ENCODE measurements at regions not wholly inside any gene's neighbourhood (a gene's known extent, or its start where the extent isn't known, plus 50 kb on each side); places are given as distances from the start of the nearest gene placed in this dataset.

DNA sequence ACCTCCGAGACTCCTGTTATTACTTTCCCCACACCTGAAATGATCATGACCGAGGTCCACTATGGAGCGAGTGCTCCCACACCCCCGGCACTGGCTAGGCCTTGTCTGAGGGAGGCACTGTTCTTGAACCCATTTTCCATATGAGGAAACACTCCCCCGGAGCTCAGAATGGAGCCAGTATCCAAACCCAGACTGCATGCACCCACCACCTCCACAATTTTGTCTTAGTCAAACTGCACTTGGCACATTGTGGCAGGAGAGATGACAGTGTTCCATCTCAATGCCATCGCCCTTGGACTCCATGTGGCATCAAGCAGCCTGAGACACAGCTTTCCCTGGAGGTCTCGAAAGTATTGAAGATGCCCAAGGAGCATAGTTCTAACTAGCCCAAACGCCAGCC, 154.1 kb downstream of the NUP210 start:
- no peak for DNase-seq

- no peak for DNase-seq
These were observed 154.6 kb downstream of the NUP210 start for GRCh38 chr3:13265507-13265906.

GRCh38 chr3:13265016-13265415, 155.1 kb downstream of the NUP210 start:
- no peak for DNase-seq

DNA sequence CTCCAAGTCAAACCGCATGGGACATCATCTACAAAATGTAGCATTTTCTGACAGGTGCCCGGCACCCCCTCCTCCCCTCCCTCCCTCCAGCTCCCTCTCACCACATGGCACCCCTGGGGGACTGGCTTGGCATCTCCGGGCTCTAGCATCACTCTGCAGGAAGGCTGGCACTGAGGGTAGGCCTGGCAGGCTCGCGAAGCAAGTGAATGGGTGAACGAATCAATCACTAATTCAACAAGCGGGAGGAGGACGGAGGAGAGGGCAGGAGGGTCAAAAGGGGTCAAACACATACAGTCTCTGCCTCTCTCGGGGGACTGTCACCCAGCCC, 155.7 kb downstream of the NUP210 start:
- DNase-seq = no peak

- DNase-seq = no peak
These were observed 156.2 kb downstream of the NUP210 start for GRCh38 chr3:13263770-13264467.

DNA sequence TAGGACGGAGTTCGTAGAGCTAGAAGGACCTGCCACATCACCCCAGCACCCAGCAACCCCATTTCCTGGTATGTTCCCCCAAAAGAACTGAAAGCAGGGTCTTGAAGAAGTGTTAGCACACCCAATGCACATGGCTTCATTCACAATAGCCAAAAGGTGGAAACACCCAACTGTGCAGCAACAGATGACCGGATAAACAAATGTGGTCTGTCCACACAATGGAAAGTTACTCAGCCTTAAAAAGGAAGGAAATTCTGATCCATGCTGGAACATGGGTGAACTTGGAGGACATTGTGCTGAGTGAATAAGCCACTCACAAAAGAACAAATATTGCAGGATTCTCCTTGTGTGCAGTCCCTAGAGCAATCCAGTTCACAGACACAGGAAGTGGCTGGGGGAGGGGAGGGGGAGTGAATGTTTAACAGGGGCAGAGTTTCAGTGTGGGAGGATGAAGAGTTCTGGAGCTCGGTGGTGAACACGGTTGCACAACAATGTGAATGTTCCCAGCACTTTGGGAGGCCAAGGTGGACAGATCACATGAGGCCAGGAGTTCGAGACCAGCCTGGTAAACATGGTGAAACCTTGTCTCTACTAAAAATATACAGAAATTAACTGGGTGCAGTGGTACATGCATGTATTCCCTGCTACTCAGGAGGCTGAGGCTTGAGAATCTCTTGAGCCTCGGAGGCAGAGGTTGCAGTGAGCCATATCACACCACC, 157.5 kb downstream of the NUP210 start:
- DNase-seq = no peak

- no peak for DNase-seq
These were observed 158.2 kb downstream of the NUP210 start for GRCh38 chr3:13261892-13262291.

DNA sequence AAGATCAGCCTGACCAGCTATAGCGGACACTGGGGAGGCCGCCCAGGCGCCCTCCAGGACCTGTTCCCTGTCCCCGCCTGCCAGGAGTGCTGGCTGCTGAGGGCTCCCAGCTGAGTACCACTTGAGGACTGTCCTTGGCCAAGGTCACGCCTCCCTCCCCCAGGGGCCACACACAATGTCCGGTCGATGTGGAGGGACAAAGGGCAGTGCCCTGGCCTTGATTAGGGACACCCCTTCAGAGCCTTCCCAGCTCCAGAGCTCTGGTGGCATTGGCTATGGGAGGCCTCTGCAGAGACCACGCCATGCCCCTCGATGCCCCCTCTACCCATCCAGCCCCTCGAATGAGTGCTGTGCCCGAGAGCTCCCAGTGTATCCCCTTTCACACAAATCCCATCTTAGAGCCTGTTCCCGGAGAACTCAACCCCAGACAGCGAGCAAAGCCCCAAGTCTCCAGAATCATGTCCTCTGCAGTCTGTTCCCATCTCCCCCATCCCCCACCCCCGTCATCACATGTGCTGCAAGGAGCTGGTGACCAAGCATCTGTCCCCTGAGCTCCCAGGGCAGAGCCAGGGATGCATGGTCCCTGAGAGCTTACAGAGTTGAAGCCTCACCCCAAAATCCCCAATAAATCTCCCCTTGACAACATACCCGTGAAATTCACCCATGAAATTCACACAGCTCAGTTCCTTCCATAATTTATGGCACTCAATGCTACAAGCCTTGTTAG, 158.9 kb downstream of the NUP210 start:
- DNase-seq = no peak

DNA sequence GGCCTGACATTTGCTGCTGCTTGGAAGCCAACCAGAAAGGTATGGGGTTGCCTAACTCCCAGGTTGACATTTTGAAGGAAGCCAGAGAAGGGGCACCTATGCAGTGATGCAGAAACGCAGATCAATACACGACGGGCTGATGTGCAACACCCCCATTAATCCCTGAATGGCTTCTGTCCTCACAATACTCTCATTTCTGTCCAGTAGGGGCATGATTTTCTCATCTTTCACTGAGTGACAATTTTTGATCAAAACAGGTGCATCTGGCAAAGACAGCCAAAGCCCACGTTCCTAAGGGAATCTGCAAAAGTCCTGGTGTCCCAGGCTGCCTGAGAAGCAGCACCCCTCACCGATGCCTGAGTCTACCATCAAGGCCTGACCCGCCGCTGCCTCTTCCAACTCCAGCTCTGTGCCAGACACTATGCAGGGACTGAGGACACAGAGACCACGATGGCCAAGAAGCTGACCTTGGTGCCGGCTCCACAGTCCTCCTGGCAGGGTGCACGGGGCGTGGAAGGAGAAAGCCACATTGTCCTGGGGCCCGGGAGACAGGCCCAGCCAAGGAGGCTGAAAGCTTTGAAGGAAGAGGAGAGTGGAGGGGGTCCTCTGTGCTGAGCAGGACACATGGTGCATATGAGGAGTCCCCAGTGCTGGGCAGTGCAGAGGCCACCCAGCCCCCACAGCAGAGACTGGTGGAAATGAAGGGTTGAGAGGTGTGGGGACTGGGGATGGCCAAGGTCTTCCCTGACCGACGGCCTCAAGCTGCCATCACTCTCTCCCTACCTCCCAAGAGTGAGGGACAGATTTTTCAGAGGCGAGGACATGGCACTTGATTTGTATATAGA, 159.6 kb downstream of the NUP210 start:
- no peak for DNase-seq

- DNase-seq = no peak
These were observed 160.3 kb downstream of the NUP210 start for GRCh38 chr3:13259831-13260230.

GRCh38 chr3:13258986-13259514, 161.1 kb downstream of the NUP210 start:
- no peak for DNase-seq

- no peak for DNase-seq
These were observed 161.8 kb downstream of the NUP210 start for GRCh38 chr3:13258280-13258679.

DNA sequence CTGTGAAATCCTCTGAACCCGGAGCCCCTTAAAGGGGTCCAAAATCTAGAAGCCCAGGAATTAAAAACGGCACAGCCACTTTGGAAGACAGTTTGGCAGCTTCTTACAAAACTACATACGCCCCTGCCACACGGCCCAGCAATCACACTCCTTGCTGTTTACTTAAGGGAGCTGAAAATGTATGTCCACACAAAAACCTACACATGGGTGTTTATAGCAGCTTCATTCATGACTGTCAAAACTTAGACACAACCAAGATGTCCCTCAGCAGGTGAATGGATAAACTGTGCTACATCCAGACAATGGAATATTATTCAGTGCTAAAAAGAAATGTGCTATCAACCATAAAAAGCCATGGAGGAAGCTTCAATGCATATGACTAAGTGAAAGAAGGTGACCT, 162.5 kb downstream of the NUP210 start:
- DNase-seq = no peak

DNA sequence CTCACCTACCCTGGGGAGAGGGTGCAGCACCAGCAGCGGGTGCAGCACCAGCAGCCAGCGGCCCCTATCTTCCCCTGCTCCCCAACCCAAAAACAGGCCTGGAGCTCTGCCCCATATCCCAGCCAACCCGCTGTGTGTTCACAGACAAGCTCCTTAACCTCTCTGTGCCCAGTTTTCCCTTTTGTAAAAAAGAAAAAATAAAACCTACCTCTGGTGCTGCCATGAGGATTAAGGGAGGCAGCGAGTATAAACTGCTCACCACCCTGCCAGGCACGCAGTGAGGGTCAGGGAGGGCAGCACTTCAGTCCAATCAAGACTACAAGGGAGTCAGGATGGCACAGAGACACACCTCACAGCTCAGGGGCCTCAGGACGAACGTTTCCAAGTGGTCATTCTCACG, 163.3 kb downstream of the NUP210 start:
- no peak for DNase-seq

DNA sequence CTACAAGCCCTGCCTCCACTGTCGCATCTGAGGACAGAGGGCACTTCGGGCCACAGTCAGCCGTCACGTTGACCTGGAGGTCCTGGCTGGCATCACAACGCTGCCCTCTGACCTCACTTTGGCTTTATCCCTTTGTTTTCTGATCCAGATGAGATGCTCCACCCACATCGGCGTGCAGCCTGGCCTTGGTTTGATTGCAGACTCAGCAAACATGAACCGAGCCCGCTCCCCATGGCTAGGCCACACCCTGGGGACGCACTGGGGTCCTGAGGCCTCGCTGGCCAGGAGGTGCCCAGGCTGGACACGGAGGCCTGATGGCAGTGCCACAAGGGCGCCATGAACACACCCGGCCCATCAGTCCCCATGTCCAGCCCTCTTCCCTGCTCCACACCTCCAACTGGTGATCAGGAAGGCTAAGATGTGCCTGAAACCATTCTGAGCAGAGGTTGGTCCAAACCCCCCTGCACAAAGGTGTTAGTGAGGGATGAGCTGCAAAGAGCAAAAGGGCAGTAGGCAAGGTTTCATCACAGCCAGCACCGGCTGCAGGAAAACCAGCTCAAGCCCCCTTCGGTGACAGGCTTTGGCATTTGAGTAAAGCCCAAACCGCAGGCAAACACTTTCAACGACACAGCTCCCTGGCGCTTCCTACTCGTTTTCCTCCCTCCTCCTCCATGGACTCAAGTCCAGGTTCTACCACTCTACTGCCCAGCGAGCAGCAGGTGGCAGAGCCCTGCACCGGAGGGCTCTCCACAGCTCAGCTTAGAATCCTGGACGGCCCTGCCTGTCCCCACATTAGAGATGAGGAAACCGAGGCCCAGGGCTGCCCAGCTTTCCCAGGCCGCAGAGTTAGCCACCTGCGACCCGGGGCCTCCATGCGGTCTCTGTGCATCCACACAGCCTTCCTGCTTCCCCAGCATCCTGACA, 165.8 kb downstream of the NUP210 start:
- no peak for DNase-seq

GRCh38 chr3:13253208-13253937, 166.7 kb downstream of the NUP210 start:
- no peak for DNase-seq

DNA sequence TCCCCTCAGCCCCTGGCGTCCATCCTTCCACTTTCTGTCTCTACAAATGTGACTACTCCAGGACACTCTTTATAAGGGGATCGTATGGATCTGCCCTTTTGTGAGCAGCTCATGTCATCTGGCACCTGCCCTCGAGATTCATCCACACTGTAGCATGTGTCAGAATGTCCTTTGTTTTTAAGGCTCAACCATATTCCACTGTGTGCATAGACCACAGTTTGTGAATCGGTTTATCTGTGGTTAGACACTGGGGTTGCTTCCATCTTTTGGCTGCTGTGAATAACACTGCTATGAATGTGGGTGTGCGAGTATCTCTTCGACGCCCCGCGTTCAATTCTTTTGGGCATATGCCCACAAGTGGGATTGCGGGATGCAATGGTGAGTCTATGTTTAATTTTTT, 167.9 kb downstream of the NUP210 start:
- no peak for DNase-seq

- no peak for DNase-seq
These were observed 168.8 kb downstream of the NUP210 start for GRCh38 chr3:13251166-13251903.

DNA sequence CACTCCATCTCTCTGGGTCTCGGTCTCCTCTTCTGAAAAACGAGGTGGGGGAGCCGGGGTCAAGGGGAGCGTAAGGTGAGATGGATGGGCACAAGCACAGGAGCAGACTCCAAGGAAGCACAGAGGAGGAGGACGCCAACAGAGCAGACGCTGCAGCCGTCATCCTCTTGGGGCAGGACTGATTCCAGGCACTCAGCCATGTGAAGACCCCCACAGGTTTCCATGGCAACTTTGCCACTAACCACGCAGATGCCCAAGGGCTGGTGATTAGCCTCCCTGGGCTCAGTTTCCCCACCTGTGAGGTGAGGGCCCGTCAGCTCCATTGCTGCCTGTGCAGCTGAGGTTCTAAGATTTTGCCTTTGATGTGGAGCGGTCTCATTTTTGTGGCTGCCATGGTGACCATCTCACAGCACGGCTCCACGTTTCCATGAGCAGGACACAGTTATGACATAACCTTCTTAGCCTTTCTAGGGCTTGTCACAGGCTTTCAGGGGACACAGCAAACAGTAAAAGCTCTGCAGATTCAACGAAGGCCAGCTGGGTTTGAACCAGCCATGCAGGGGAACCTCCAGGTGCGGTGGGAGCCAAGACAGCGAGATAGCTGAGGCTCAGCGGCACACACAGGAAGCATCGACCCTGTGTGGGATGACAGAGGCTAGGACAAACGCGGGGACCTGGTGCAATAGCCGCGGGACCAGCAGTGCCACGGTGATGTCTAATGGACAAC, 170.3 kb downstream of the NUP210 start:
- DNase-seq = no peak

- no peak for DNase-seq
These were observed 171.5 kb downstream of the NUP210 start for GRCh38 chr3:13248640-13249039.

All from GF-D8 (cell line).